Panc1 (cell line): ENCODE measurements at regions not wholly inside any gene's neighbourhood (a gene's known extent, or its start where the extent isn't known, plus 50 kb on each side); places are given as distances from the start of the nearest gene placed in this dataset.

Experiments
- ATAC-seq: fragments of 200-7000 bp; cut with Tn5 transposase; 2 replicates; pipeline ENCODE4 v1.9.1; 2020; ENCODE audit warnings: mild to moderate bottlenecking, moderate library complexity
- BruUV-seq: library from RNA; stranded (reverse); fragments of 400-500 nt; replicated peaks from 2 replicates; lab custom pipeline; 2021; lab: Mats Ljungman, UMichigan
- CTCF ChIA-PET: fragments of 300-600 bp; sonication (Branson Sonifier 250); formaldehyde crosslinking; loops from one replicate; lab custom pipeline; 2022; ENCODE audit warnings: antibody characterized with exemption; lab: Charles Lee
- POLR2A ChIA-PET: fragments of 300-600 bp; sonication (Branson Sonifier 250); formaldehyde crosslinking; loops from one replicate; lab custom pipeline; 2022; ENCODE audit warnings: antibody characterized with exemption; lab: Charles Lee
- DNase-seq: peaks from one replicate; pipeline ENCODE4 v3.0.0-alpha.2; 2010; ENCODE audit warnings: low read depth, low spot score
- H3K27ac ChIP-seq: 2 replicates; pipeline ENCODE4 v1.5.1; 2011; ENCODE audit warnings: mild to moderate bottlenecking, low read length, inconsistent platforms
- H3K27me3 ChIP-seq: fragments of 200-500 bp; sonication (Bioruptor generic); 2 replicates; pipeline ENCODE4 v1.6.0; 2014; ENCODE audit warnings: low read length, inconsistent platforms; ENCODE audit not compliant: control insufficient read depth, insufficient read depth
- H3K36me3 ChIP-seq: fragments of 200-500 bp; sonication (Bioruptor generic); 2 replicates; pipeline ENCODE4 v1.5.1; 2014; ENCODE audit warnings: inconsistent platforms, mild to moderate bottlenecking, low read length, moderate library complexity; ENCODE audit not compliant: control insufficient read depth, insufficient read depth
- H3K4me1 ChIP-seq: 2 replicates; pipeline ENCODE4 v1.5.1; 2011; ENCODE audit warnings: inconsistent platforms, mild to moderate bottlenecking, low read length, moderate library complexity; ENCODE audit not compliant: control insufficient read depth, insufficient read depth
- H3K4me3 ChIP-seq, 2 experiments: 2 replicates each; pipeline ENCODE4 v1.5.1; 2011 to 2012; ENCODE audit warnings: low read depth in 2 of 2, low read length in 2 of 2, mild to moderate bottlenecking in 2 of 2, inconsistent platforms in 1 of 2, moderate library complexity in 1 of 2
- H3K9me3 ChIP-seq: fragments of 200-500 bp; sonication (Bioruptor generic); 2 replicates; pipeline ENCODE4 v1.5.1; 2014; ENCODE audit warnings: low read depth, mild to moderate bottlenecking, inconsistent platforms, low read length, moderate library complexity; ENCODE audit not compliant: control insufficient read depth, insufficient read depth
- CTCF ChIP-seq: fragments of 450-650 bp; IDR thresholded peaks from 2 replicates; pipeline ENCODE4 v1.5.1; 2017; ENCODE audit warnings: mild to moderate bottlenecking
- POLR2AphosphoS5 ChIP-seq: IDR thresholded peaks from 2 replicates; pipeline ENCODE4 v1.6.1; 2012; ENCODE audit warnings: mild to moderate bottlenecking, low read depth, low read length, moderate library complexity
- REST ChIP-seq, 2 experiments: IDR thresholded peaks; 2 replicates each; pipeline ENCODE4 v1.6.1; 2011 to 2012; ENCODE audit warnings: low read depth in 2 of 2, control low read depth in 1 of 2, low read length in 1 of 2, mild to moderate bottlenecking in 1 of 2, moderate library complexity in 1 of 2; ENCODE audit not compliant: insufficient read depth in 1 of 2
- SIN3A ChIP-seq: IDR thresholded peaks from 2 replicates; pipeline ENCODE4 v1.6.1; 2012; ENCODE audit warnings: low read depth, mild to moderate bottlenecking, low read length, moderate library complexity, borderline replicate concordance; ENCODE audit not compliant: insufficient read depth
- TCF7L2 ChIP-seq: IDR thresholded peaks from 2 replicates; pipeline ENCODE4 v1.6.1; 2011; ENCODE audit warnings: mild to moderate bottlenecking, low read depth, low read length, inconsistent platforms
- in situ Hi-C: cut with HindIII; loops from 2 replicates; pipeline ENCODE4 v1.10.0; 2016; ENCODE audit warnings: low sequenced_read_pairs, low pct_unique_long_range_greater_than_20kb
- intact Hi-C: fragments of 100-400 bp; cut with micrococcal nuclease; formaldehyde crosslinking; loops from one replicate; pipeline ENCODE4 v1.10.0; 2022; ENCODE audit not compliant: unreplicated experiment

- in situ Hi-C loops, result no loop called here
- no peak for ATAC-seq
- intact Hi-C loops, result no loop called here
Measured at GRCh38 chr10:78584266-78584665, 484.5 kb upstream of the ZMIZ1 start.

GRCh38 chr10:78584681-78585080 lies 484.1 kb upstream of the ZMIZ1 start:
- no TSS peak for BruUV-seq
- no peaks in the 10 kb centered on the region for H3K4me1 ChIP-seq
- in situ Hi-C loops, result no loop called here
- TF ChIP-seq REST (IDR thresholded peaks at IDR 0.05; ENCODE audit: insufficient read depth in 1 of 2, low read depth in 2 of 2, low read length in 1 of 2) (no peak), TCF7L2 (no peak), SIN3A (no peak), CTCF (no peak), POLR2AphosphoS5 (no peak)
- no peaks in the 10 kb centered on the region for H3K9me3 ChIP-seq
- H3K27me3 ChIP-seq, result peaks cover 11% of the 10 kb centered on the region; the same call in 1 of the 2 replicates
- ChIA-PET CTCF (no interaction called here), POLR2A (interaction anchor here (0.6 kb wide), 1 partner anchor 23 kb away, joined by 4 read pairs; no protein-coding TSS in a partner anchor)
- H3K27ac ChIP-seq, result no peak overlapping the region
- no peaks in the 10 kb centered on the region for H3K36me3 ChIP-seq
- no peak for ATAC-seq
- no peak for DNase-seq
- intact Hi-C loops, result no loop called here
- no peak overlapping the region for H3K4me3 ChIP-seq

More at GRCh38 chr10:78584266-78584665, 484.5 kb upstream of the ZMIZ1 start:
- TF ChIP-seq TCF7L2 (no peak), CTCF (no peak), SIN3A (no peak), REST (IDR thresholded peaks at IDR 0.05; ENCODE audit: insufficient read depth in 1 of 2, low read depth in 2 of 2, low read length in 1 of 2) (no peak), POLR2AphosphoS5 (no peak)
- no TSS peak for BruUV-seq
- H3K4me3 ChIP-seq, result no peak overlapping the region
- no peaks in the 10 kb centered on the region for H3K36me3 ChIP-seq
- ChIA-PET CTCF (no interaction called here), POLR2A (no interaction called here)
- H3K27me3 ChIP-seq, result peaks cover 8% of the 10 kb centered on the region; the same call in 1 of the 2 replicates
- H3K27ac ChIP-seq, result no peak overlapping the region
- H3K9me3 ChIP-seq, result no peaks in the 10 kb centered on the region
- DNase-seq, result no peak
- no peaks in the 10 kb centered on the region for H3K4me1 ChIP-seq
